SK-N-SH (cell line): ENCODE measurements at regions not wholly inside any gene's neighbourhood (a gene's known extent, or its start where the extent isn't known, plus 50 kb on each side); places are given as distances from the start of the nearest gene placed in this dataset.

Source experiments
- CTCF ChIA-PET: fragments of 300-600, 350-600 bp; formaldehyde crosslinking; extraction: SDS; loops from one replicate; lab custom pipeline; 2021; lab: Yijun Ruan, JAX
- POLR2A ChIA-PET: fragments of 350-600 bp; sonication (Branson Sonifier 250); formaldehyde crosslinking; extraction: SDS; loops from one replicate; lab custom pipeline; 2020; ENCODE audit warnings: antibody characterized with exemption, inconsistent platforms; lab: Yijun Ruan, JAX
- DNase-seq: peaks from one replicate; pipeline ENCODE4 v3.0.0; 2012
- H2AFZ ChIP-seq: fragments of 200-600 bp; sonication (generic); 2 replicates; pipeline ENCODE4 v1.8.1; 2016; ENCODE audit warnings: antibody characterized with exemption, mild to moderate bottlenecking, low read depth
- H3F3A ChIP-seq: fragments of 200-600 bp; sonication (generic); replicated peaks from 2 replicates; pipeline ENCODE3; 2016; ENCODE audit warnings: antibody characterized with exemption, mild to moderate bottlenecking; ENCODE audit not compliant: insufficient read depth
- H3K27ac ChIP-seq, 2 experiments: fragments of 200-500 bp in 1 of 2; fragments of 200-600 bp in 1 of 2; sonication (Bioruptor generic) in 1 of 2; sonication (generic), shearing (Covaris generic) in 1 of 2; 2 replicates each; pipeline versions ENCODE4 v1.5.1 to v1.6.1; 2014 to 2016; ENCODE audit warnings: low read depth in 2 of 2, inconsistent platforms in 1 of 2, low read length in 1 of 2, mild to moderate bottlenecking in 1 of 2, mixed read lengths in 1 of 2
- H3K27me3 ChIP-seq: fragments of 200-600 bp; sonication (generic), shearing (Covaris generic); 2 replicates; pipeline ENCODE4 v1.6.1; 2016; ENCODE audit warnings: mixed run types; ENCODE audit not compliant: insufficient read depth
- H3K36me3 ChIP-seq, 2 experiments: fragments of 200-500 bp in 1 of 2; fragments of 200-600 bp in 1 of 2; sonication (Bioruptor generic) in 1 of 2; sonication (generic) in 1 of 2; replicated peaks in 1 of 2; 2 replicates each; pipeline versions ENCODE3 to v1.5.1; 2014 to 2016; ENCODE audit warnings: low read length in 1 of 2, mild to moderate bottlenecking in 1 of 2; ENCODE audit not compliant: insufficient read depth in 2 of 2, control insufficient read depth in 1 of 2
- H3K4me1 ChIP-seq, 2 experiments: fragments of 200-500 bp in 1 of 2; fragments of 200-600 bp in 1 of 2; sonication (Bioruptor generic) in 1 of 2; sonication (generic), shearing (Covaris generic) in 1 of 2; 2 replicates each; pipeline versions ENCODE4 v1.5.1 to v1.6.1; 2014 to 2016; ENCODE audit warnings: low read depth in 1 of 2, low read length in 1 of 2, mixed run types in 1 of 2; ENCODE audit not compliant: insufficient read depth in 2 of 2, control insufficient read depth in 1 of 2
- H3K4me2 ChIP-seq: fragments of 200-600 bp; sonication (generic), shearing (Covaris generic); 2 replicates; pipeline ENCODE4 v1.6.1; 2017; ENCODE audit warnings: mixed run types
- H3K4me3 ChIP-seq, 2 experiments: fragments of 200-500 bp in 1 of 2; fragments of 200-600 bp in 1 of 2; sonication (Bioruptor generic) in 1 of 2; sonication (generic), shearing (Covaris generic) in 1 of 2; 2 replicates each; pipeline versions ENCODE4 v1.5.1 to v1.8.1; 2014 to 2016; ENCODE audit warnings: low read depth in 2 of 2, inconsistent platforms in 1 of 2, low read length in 1 of 2, mild to moderate bottlenecking in 1 of 2, mixed read lengths in 1 of 2, moderate library complexity in 1 of 2
- H3K79me2 ChIP-seq: fragments of 200-600 bp; sonication (generic); 2 replicates; pipeline ENCODE4 v1.8.1; 2017; ENCODE audit warnings: mild to moderate bottlenecking; ENCODE audit not compliant: insufficient read depth
- H3K9ac ChIP-seq: fragments of 200-600 bp; sonication (generic); 2 replicates; pipeline ENCODE4 v1.6.1; 2017; ENCODE audit warnings: mixed run types
- H3K9me2 ChIP-seq: fragments of 200-600 bp; sonication (generic); 2 replicates; pipeline ENCODE4 v1.6.1; 2017; ENCODE audit warnings: mixed run types
- H3K9me3 ChIP-seq: fragments of 200-600 bp; sonication (generic); 2 replicates; pipeline ENCODE4 v1.6.1; 2017; ENCODE audit warnings: mixed run types, mild to moderate bottlenecking, moderate library complexity
- H4K20me1 ChIP-seq: fragments of 200-600 bp; sonication (generic); 2 replicates; pipeline ENCODE4 v1.6.1; 2017; ENCODE audit warnings: mild to moderate bottlenecking, mixed run types; ENCODE audit not compliant: insufficient read depth
- CHD2 ChIP-seq: fragments of 150-350 bp; IDR thresholded peaks from 2 replicates; pipeline ENCODE4 v1.6.1; 2018; ENCODE audit warnings: low read length; ENCODE audit not compliant: partially characterized antibody
- ELF1 ChIP-seq: IDR thresholded peaks from 2 replicates; pipeline ENCODE4 v1.4.0; 2012
- EZH2phosphoT487 ChIP-seq: fragments of 200-600 bp; sonication (generic); IDR thresholded peaks from 2 replicates; pipeline ENCODE4 v1.6.1; 2017; ENCODE audit warnings: low read depth, mixed run types, mild to moderate bottlenecking, antibody characterized with exemption, moderate library complexity, borderline replicate concordance
- FOSL2 ChIP-seq: IDR thresholded peaks from 2 replicates; pipeline ENCODE4 v1.4.0; 2012; ENCODE audit warnings: low read depth, mild to moderate bottlenecking, moderate library complexity, borderline replicate concordance
- FOXJ3 ChIP-seq: sonication (generic); formaldehyde crosslinking; IDR thresholded peaks from 2 replicates; pipeline ENCODE4 v1.5.1; 2020; ENCODE audit warnings: mild to moderate bottlenecking, missing genetic modification reagents
- FOXM1 ChIP-seq: IDR thresholded peaks from 2 replicates; pipeline ENCODE4 v1.4.0; 2012; ENCODE audit warnings: low read depth, mild to moderate bottlenecking
- GABPA ChIP-seq: IDR thresholded peaks from 2 replicates; pipeline ENCODE4 v1.4.0; 2012; ENCODE audit warnings: low read depth, mild to moderate bottlenecking
- GATA2 ChIP-seq: sonication (generic); formaldehyde crosslinking; IDR thresholded peaks from 2 replicates; pipeline ENCODE4 v1.5.0; 2020; ENCODE audit warnings: mild to moderate bottlenecking, missing genetic modification reagents
- IRF3 ChIP-seq: fragments of 150-350 bp; IDR thresholded peaks from 2 replicates; pipeline ENCODE4 v1.6.1; 2016; ENCODE audit warnings: mild to moderate bottlenecking, low read depth, low read length
- MEF2A ChIP-seq: IDR thresholded peaks from 2 replicates; pipeline ENCODE4 v1.4.0; 2012; ENCODE audit warnings: low read depth, borderline replicate concordance
- NFIC ChIP-seq: IDR thresholded peaks from 2 replicates; pipeline ENCODE4 v1.4.0; 2012; ENCODE audit warnings: borderline replicate concordance
- NRF1 ChIP-seq: IDR thresholded peaks from 2 replicates; pipeline ENCODE4 v1.6.1; 2012; ENCODE audit warnings: low read depth, mild to moderate bottlenecking, low read length
- POLR2AphosphoS5 ChIP-seq: IDR thresholded peaks from 2 replicates; pipeline ENCODE4 v1.6.1; 2012; ENCODE audit warnings: low read depth, low read length
- RCOR1 ChIP-seq: fragments of 150-350 bp; IDR thresholded peaks from 2 replicates; pipeline ENCODE4 v1.6.1; 2017; ENCODE audit warnings: antibody characterized with exemption, low read length
- SIN3A ChIP-seq: IDR thresholded peaks from 2 replicates; pipeline ENCODE4 v1.6.1; 2012; ENCODE audit warnings: low read depth, mild to moderate bottlenecking, low read length, moderate library complexity, borderline replicate concordance
- TCF12 ChIP-seq: IDR thresholded peaks from 2 replicates; pipeline ENCODE4 v1.4.0; 2012
- USF2 ChIP-seq: fragments of 150-350 bp; IDR thresholded peaks from 2 replicates; pipeline ENCODE4 v1.6.1; 2017; ENCODE audit warnings: antibody characterized with exemption, low read length, low read depth, borderline replicate concordance
- WGBS: methylation state at CpG from one replicate; pipeline ENCODE4 v1.1.6; 2017; ENCODE audit warnings: low lambda C conversion rate; 5-methylcytosine and 5-hydroxymethylcytosine counted together

GRCh38 chr3:177688152-177688551, 490.9 kb upstream of the TBL1XR1 start:
- Histone ChIP-seq H3K9me2 (no peaks in the 10 kb centered on the region), H3K4me2 (no peak overlapping the region), H2AFZ (no peak overlapping the region), H3K9me3 (no peaks in the 10 kb centered on the region), H3F3A (no peaks in the 10 kb centered on the region), H3K4me1 (no peaks in the 10 kb centered on the region), H3K79me2 (no peaks in the 10 kb centered on the region), H3K27ac (no peak overlapping the region), H3K36me3 (no peaks in the 10 kb centered on the region), H4K20me1 (no peaks in the 10 kb centered on the region), H3K4me3 (no peak overlapping the region)
- 89% methylated on average over 5 of the region's 5 CpGs for WGBS
- no peak for DNase-seq
- ChIA-PET CTCF (no interaction called here), POLR2A (no interaction called here)
- TF ChIP-seq MEF2A (no peak), FOXM1 (no peak), USF2 (no peak), TCF12 (no peak), FOSL2 (no peak), ELF1 (no peak), EZH2phosphoT487 (no peak), RCOR1 (no peak), NRF1 (no peak), GATA2 (CRISPR knock-in tag) (no peak), CHD2 (no peak), GABPA (no peak), IRF3 (no peak), NFIC (no peak), FOXJ3 (CRISPR knock-in tag) (no peak)
- TF ChIP-seq, all 33 proteins: peak for 0
- Histone ChIP-seq H3K27me3 (no peaks in the 10 kb centered on the region), H3K9ac (no peak overlapping the region)

GRCh38 chr3:177689077-177689476, 491.8 kb upstream of the TBL1XR1 start:
- WGBS: 97% methylated on average over 3 of the region's 3 CpGs
- Histone ChIP-seq H3F3A (no peaks in the 10 kb centered on the region), H3K4me1 (no peaks in the 10 kb centered on the region), H3K9me3 (no peaks in the 10 kb centered on the region), H3K4me3 (no peak overlapping the region), H3K4me2 (no peak overlapping the region), H3K27me3 (no peaks in the 10 kb centered on the region), H3K36me3 (no peaks in the 10 kb centered on the region), H3K9me2 (no peaks in the 10 kb centered on the region), H3K79me2 (no peaks in the 10 kb centered on the region), H3K27ac (no peak overlapping the region), H4K20me1 (no peaks in the 10 kb centered on the region), H3K9ac (no peak overlapping the region), H2AFZ (no peak overlapping the region)
- CTCF ChIA-PET: interaction anchor here (1.2 kb wide), 1 partner anchor 9 kb away, joined by 3 read pairs; no protein-coding TSS in a partner anchor
- DNase-seq: no peak
- POLR2A ChIA-PET: no interaction called here
- TF ChIP-seq POLR2AphosphoS5 (no peak), SIN3A (no peak), CHD2 (no peak), GABPA (no peak), MEF2A (no peak), NFIC (no peak), FOXJ3 (CRISPR knock-in tag) (no peak)
